Mesendoderm (in vitro differentiated cells): ENCODE measurements at regions not wholly inside any gene's neighbourhood (a gene's known extent, or its start where the extent isn't known, plus 50 kb on each side); places are given as distances from the start of the nearest gene placed in this dataset.

Source experiments
- DNase-seq: peaks from one replicate; pipeline ENCODE4 v3.0.0; 2013
- H2AK5ac ChIP-seq: 2 replicates; pipeline ENCODE4 v1.6.1; 2013; ENCODE audit warnings: low read length, inconsistent platforms
- H2BK120ac ChIP-seq: 2 replicates; pipeline ENCODE4 v1.6.1; 2013; ENCODE audit warnings: low read depth, mild to moderate bottlenecking, low read length, moderate library complexity, mixed read lengths
- H2BK15ac ChIP-seq: replicated peaks from 2 replicates; pipeline ENCODE4 v1.6.1; 2013; ENCODE audit warnings: low read depth, mild to moderate bottlenecking, moderate library complexity
- H2BK5ac ChIP-seq: 2 replicates; pipeline ENCODE4 v1.6.1; 2013; ENCODE audit warnings: low read length, inconsistent platforms
- H3K18ac ChIP-seq: 2 replicates; pipeline ENCODE4 v1.6.1; 2013; ENCODE audit warnings: mild to moderate bottlenecking, low read length, mixed read lengths
- H3K23ac ChIP-seq: one replicate; pipeline ENCODE4 v1.6.1; 2013; ENCODE audit warnings: low read length
- H3K27ac ChIP-seq: 2 replicates; pipeline ENCODE4 v1.5.1; 2013; ENCODE audit warnings: low read depth, mild to moderate bottlenecking, inconsistent platforms, low read length, moderate library complexity
- H3K27me3 ChIP-seq: 2 replicates; pipeline ENCODE4 v1.6.1; 2013; ENCODE audit warnings: low read length, control low read depth, mild to moderate bottlenecking, inconsistent platforms; ENCODE audit not compliant: insufficient read depth, poor library complexity
- H3K36me3 ChIP-seq: 2 replicates; pipeline ENCODE4 v1.6.1; 2013; ENCODE audit warnings: low read length, inconsistent platforms; ENCODE audit not compliant: control insufficient read depth, insufficient read depth
- H3K4ac ChIP-seq: one replicate; pipeline ENCODE4 v1.6.1; 2013; ENCODE audit warnings: low read depth, mild to moderate bottlenecking, low read length, moderate library complexity
- H3K4me1 ChIP-seq: 2 replicates; pipeline ENCODE4 v1.6.1; 2013; ENCODE audit warnings: low read depth, low read length, inconsistent platforms; ENCODE audit not compliant: control insufficient read depth
- H3K4me2 ChIP-seq: 2 replicates; pipeline ENCODE4 v1.6.1; 2013; ENCODE audit warnings: low read length
- H3K4me3 ChIP-seq: 2 replicates; pipeline ENCODE4 v1.5.1; 2013; ENCODE audit warnings: mild to moderate bottlenecking, low read length
- H3K56ac ChIP-seq: one replicate; pipeline ENCODE4 v1.6.1; 2013; ENCODE audit warnings: low read length
- H3K79me1 ChIP-seq: 2 replicates; pipeline ENCODE4 v1.6.1; 2013; ENCODE audit warnings: low read length, inconsistent platforms
- H3K79me2 ChIP-seq: 2 replicates; pipeline ENCODE4 v1.6.1; 2013; ENCODE audit warnings: mild to moderate bottlenecking, low read length; ENCODE audit not compliant: control insufficient read depth, insufficient read depth
- H3K9ac ChIP-seq: 2 replicates; pipeline ENCODE4 v1.6.1; 2013; ENCODE audit warnings: low read length, inconsistent platforms
- H4K5ac ChIP-seq: one replicate; pipeline ENCODE4 v1.6.1; 2013; ENCODE audit warnings: low read length
- H4K8ac ChIP-seq: one replicate; pipeline ENCODE4 v1.6.1; 2013; ENCODE audit warnings: low read depth, mild to moderate bottlenecking, control low read depth, low read length, moderate library complexity
- WGBS: extraction: QIAGEN DNeasy Blood & Tissue Kit; methylation state at CpG from one replicate; pipeline ENCODE4 v1.1.7; 2013; ENCODE audit warnings: low lambda C conversion rate, missing lambda C conversion rate; ENCODE audit not compliant: insufficient coverage; ENCODE audit errors: extremely low coverage; 5-methylcytosine and 5-hydroxymethylcytosine counted together

DNA sequence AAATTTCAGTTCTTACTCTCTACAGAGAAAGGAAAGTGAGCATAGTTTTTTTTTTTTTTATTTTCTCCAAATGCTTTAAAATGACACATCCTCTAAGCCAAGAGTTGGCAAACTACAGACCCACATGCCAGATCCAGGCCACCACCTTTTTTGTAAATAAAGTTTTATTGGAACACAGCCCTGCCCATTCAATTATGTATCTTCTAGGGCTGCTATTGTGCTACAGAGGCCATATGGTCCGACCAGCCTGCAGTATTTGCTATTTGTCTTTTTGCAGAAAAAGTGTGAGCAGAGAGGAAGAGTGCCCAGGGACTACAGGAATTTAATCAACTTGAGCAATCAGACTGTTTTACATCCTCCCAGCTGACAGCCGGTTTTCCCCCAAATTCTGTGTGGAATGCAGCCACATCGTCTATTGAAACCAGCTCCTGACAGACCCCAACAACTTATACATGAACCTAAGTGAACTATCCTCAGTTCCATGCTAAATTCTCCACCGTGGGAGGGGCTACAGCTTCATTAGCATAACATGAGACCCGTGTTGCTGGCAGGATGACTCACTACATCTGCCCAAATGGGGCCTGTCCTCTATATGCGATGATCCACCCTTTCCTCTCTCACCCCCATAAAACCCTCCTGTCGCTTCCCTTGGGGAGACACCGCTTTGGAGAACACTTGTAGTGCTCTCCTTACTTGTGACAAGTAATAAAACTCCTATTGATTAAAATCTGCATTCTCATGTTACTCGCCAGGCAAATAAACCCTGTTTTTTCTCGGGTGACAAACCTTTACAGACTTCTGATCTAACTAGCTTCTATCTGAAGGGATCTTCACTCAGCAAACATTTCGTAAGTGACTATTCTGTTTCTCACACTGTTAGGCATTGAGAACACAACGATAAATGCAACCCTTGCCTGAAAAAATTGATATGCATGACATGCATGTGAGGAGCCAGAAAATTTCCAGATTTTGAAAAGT, 149.4 kb upstream of the HS3ST3A1 start:
- Histone ChIP-seq H3K23ac (no peak overlapping the region), H3K27ac (peak overlapping the region; percentile 94), H4K8ac (peak overlapping the region; percentile 57), H2BK120ac (peak overlapping the region; percentile 96), H4K5ac (no peak overlapping the region), H3K36me3 (no peaks in the 10 kb centered on the region), H3K4me3 (no peak overlapping the region), H3K4me1 (peaks cover 19% of the 10 kb centered on the region), H3K4ac (peak overlapping the region; percentile 86), H2BK15ac (peak overlapping the region; percentile 99), H3K18ac (peak overlapping the region; percentile 99), H3K4me2 (no peak overlapping the region), H3K9ac (peak overlapping the region; percentile 56), H3K27me3 (no peaks in the 10 kb centered on the region), H2BK5ac (peak overlapping the region; percentile 94), H3K79me1 (no peaks in the 10 kb centered on the region), H3K79me2 (no peaks in the 10 kb centered on the region), H3K56ac (peak overlapping the region; percentile 68), H2AK5ac (peak overlapping the region; percentile 74)
- DNase-seq, result peak; percentile 96
- WGBS, result no CpG with 5 or more reads among the region's 12 CpGs

DNA sequence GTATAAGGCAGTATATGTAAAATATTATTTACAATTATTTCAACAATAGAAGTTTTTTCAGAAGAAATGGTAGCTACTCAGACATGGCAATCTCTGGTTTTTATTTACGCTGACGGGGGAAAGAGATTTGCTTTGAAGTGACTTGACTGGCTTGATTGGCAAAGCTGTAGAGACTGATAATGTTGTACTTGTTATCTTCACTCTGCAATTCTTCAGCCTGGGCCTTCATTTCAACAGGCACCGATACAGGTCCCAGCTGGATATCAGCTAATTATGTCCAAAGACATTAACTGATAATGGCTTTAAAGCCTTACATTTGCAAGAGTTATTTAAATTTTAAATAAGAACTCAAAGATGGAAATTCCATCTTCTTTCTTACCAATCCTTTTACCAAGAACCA, 151.4 kb upstream of the HS3ST3A1 start:
- peak; percentile 90 for DNase-seq
- peaks cover 21% of the 10 kb centered on the region for H3K4me1 ChIP-seq
- no peak overlapping the region for H3K23ac ChIP-seq
- no peak overlapping the region for H2BK5ac ChIP-seq
- no peak overlapping the region for H3K18ac ChIP-seq
- no peak overlapping the region for H3K56ac ChIP-seq
- H3K79me2 ChIP-seq, result no peaks in the 10 kb centered on the region
- no peak overlapping the region for H3K4ac ChIP-seq
- WGBS, result no CpG with 5 or more reads among the region's 3 CpGs
- H2BK15ac ChIP-seq, result no peak overlapping the region
- H2AK5ac ChIP-seq, result no peak overlapping the region
- no peaks in the 10 kb centered on the region for H3K79me1 ChIP-seq
- H3K36me3 ChIP-seq, result no peaks in the 10 kb centered on the region
- peak overlapping the region; percentile 95 for H2BK120ac ChIP-seq
- H4K8ac ChIP-seq, result no peak overlapping the region
- H3K4me3 ChIP-seq, result no peak overlapping the region
- H4K5ac ChIP-seq, result no peak overlapping the region
- H3K27ac ChIP-seq, result peak overlapping the region; percentile 16
- H3K9ac ChIP-seq, result no peak overlapping the region
- no peak overlapping the region for H3K4me2 ChIP-seq
- H3K27me3 ChIP-seq, result no peaks in the 10 kb centered on the region

DNA sequence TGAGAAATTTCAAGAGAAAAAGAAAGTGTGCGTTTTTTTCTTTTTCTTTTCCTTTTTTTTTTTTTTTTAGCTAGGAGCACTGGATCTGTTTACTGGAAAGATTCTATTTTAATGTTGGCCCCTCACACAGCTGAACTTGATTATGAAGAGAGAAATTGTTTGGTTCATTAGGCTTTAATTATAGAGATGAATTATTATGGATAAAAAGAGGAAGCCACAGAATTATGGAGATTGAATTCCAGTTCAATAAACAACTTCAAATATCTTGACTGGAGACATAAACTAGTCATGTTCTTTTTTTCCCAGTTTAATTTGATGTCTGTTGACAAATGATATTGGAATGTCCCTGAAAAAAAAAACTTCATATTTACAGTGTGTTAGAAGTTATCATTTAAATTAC, 152.0 kb upstream of the HS3ST3A1 start:
- no peaks in the 10 kb centered on the region for H3K79me2 ChIP-seq
- H4K8ac ChIP-seq, result no peak overlapping the region
- H3K36me3 ChIP-seq, result no peaks in the 10 kb centered on the region
- no peak overlapping the region for H3K4me3 ChIP-seq
- no peak overlapping the region for H2AK5ac ChIP-seq
- no peak overlapping the region for H3K27ac ChIP-seq
- no peak overlapping the region for H2BK120ac ChIP-seq
- no peak overlapping the region for H3K56ac ChIP-seq
- H3K23ac ChIP-seq, result no peak overlapping the region
- H3K18ac ChIP-seq, result no peak overlapping the region
- H3K4ac ChIP-seq, result no peak overlapping the region
- no peaks in the 10 kb centered on the region for H3K79me1 ChIP-seq
- peaks cover 21% of the 10 kb centered on the region for H3K4me1 ChIP-seq
- no peak overlapping the region for H4K5ac ChIP-seq
- H3K9ac ChIP-seq, result no peak overlapping the region
- H3K27me3 ChIP-seq, result no peaks in the 10 kb centered on the region
- WGBS, result no CpG with 5 or more reads among the region's 1 CpG
- no peak for DNase-seq
- H3K4me2 ChIP-seq, result no peak overlapping the region
- no peak overlapping the region for H2BK15ac ChIP-seq
- no peak overlapping the region for H2BK5ac ChIP-seq

DNA sequence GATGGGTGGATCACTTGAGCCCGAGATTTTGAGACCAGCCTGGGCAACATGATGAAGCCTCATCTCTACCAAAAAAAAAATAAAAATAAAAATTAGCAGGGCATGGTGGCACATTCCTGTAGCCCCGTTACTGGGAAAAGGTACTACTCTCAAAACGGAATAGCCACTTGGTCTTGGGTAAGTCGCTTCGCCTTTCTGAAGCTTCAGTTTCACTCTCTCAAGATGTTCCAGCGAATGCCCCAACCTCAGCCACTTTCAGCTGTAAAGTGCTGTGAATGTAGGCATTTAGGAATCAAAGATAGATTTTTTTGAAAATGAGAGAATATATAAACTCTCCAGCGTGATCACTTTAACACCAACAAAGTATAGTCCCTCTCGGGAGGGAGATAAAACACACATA, 154.1 kb upstream of the HS3ST3A1 start:
- Histone ChIP-seq H2BK120ac (peak overlapping the region; percentile 100), H2BK5ac (peak overlapping the region; percentile 42), H3K36me3 (no peaks in the 10 kb centered on the region), H3K27ac (peak overlapping the region; percentile 85), H3K79me2 (no peaks in the 10 kb centered on the region), H3K4me3 (no peak overlapping the region), H3K4ac (peak overlapping the region; percentile 72), H3K56ac (peak overlapping the region; percentile 75), H4K8ac (peak overlapping the region; percentile 65), H3K27me3 (no peaks in the 10 kb centered on the region), H3K4me2 (no peak overlapping the region), H3K18ac (peak overlapping the region; percentile 84), H3K4me1 (peaks cover 13% of the 10 kb centered on the region), H3K79me1 (no peaks in the 10 kb centered on the region), H2AK5ac (peak overlapping the region; percentile 66), H3K9ac (peak overlapping the region; percentile 1), H2BK15ac (peak overlapping the region; percentile 92), H4K5ac (peak overlapping the region; percentile 92), H3K23ac (no peak overlapping the region)
- no peak for DNase-seq
- no CpG with 5 or more reads among the region's 8 CpGs for WGBS

DNA sequence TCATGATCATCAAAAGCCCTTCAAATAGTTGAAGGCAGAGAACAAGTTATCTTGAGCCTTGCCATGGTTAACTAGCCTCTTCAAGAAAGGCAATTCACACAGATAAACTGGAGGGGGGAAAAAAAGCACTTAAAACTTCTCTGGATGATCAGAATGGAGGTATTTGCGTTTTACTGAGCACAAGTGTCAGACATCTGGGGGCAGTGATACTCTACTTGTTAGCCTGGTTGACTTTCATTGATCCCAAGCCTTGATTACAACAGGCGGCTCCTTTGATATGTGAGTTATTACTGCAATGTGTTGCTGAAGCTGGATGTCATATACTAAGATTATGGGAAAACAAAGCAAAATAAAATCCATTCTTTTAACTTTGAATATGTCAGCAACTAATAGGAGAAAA, 155.0 kb upstream of the HS3ST3A1 start:
- Histone ChIP-seq H3K79me2 (no peaks in the 10 kb centered on the region), H3K79me1 (no peaks in the 10 kb centered on the region), H3K4me2 (no peak overlapping the region), H4K5ac (no peak overlapping the region), H3K23ac (no peak overlapping the region), H3K56ac (peak overlapping the region; percentile 75), H3K36me3 (no peaks in the 10 kb centered on the region), H3K18ac (peak overlapping the region; percentile 99), H4K8ac (no peak overlapping the region), H3K27me3 (no peaks in the 10 kb centered on the region), H3K27ac (peak overlapping the region; percentile 85), H2BK120ac (peak overlapping the region; percentile 100), H2BK5ac (peak overlapping the region; percentile 42), H2AK5ac (no peak overlapping the region), H2BK15ac (no peak overlapping the region), H3K9ac (no peak overlapping the region), H3K4me3 (no peak overlapping the region), H3K4me1 (peaks cover 9% of the 10 kb centered on the region), H3K4ac (peak overlapping the region; percentile 93)
- DNase-seq, result peak; percentile 90
- WGBS, result no CpG with 5 or more reads among the region's 2 CpGs
